ENCODE measurements at regions not wholly inside any gene's neighbourhood (a gene's known extent, or its start where the extent isn't known, plus 50 kb on each side); places are given as distances from the start of the nearest gene placed in this dataset.
"Not testable (repeated sequence)": the region's sequence is repeated elsewhere in the genome, so short reads cannot be mapped to it uniquely, and the experiment has no call there.

- Histone ChIP-seq H3K9me3 (no peaks in the 10 kb centered on the region), H3K27ac (no peak overlapping the region), H3K4me1 (no peaks in the 10 kb centered on the region), H3K27me3 (no peaks in the 10 kb centered on the region), H3K4me3 (no peak overlapping the region), H3K36me3 (no peaks in the 10 kb centered on the region)
- TF ChIP-seq, protein P1, sequence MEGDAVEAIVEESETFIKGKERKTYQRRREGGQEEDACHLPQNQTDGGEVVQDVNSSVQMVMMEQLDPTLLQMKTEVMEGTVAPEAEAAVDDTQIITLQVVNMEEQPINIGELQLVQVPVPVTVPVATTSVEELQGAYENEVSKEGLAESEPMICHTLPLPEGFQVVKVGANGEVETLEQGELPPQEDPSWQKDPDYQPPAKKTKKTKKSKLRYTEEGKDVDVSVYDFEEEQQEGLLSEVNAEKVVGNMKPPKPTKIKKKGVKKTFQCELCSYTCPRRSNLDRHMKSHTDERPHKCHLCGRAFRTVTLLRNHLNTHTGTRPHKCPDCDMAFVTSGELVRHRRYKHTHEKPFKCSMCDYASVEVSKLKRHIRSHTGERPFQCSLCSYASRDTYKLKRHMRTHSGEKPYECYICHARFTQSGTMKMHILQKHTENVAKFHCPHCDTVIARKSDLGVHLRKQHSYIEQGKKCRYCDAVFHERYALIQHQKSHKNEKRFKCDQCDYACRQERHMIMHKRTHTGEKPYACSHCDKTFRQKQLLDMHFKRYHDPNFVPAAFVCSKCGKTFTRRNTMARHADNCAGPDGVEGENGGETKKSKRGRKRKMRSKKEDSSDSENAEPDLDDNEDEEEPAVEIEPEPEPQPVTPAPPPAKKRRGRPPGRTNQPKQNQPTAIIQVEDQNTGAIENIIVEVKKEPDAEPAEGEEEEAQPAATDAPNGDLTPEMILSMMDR (IDR thresholded peaks at IDR 0.05) = no peak
- TF ChIP-seq POLR2AphosphoS5 (IDR thresholded peaks at IDR 0.05) (no peak), POLR2A (IDR thresholded peaks at IDR 0.05) (no peak), EP300 (IDR thresholded peaks at IDR 0.05; ENCODE audit: low read depth) (no peak)
- in situ Hi-C loops (cut with MboI; ENCODE audit: low pct_ligation_motif_present in 1 of 4, low pct_unique_long_range_greater_than_20kb in 1 of 4, low sequenced_read_pairs in 3 of 4) (no loop called here), intact Hi-C loops (cut with DNase I; ENCODE audit: low total_unique reads) (no loop called here)
- no peak for DNase-seq
- 72 to 88% methylated on average over 5 to 6 of the region's 6 CpGs for WGBS, 2 donors (ENCODE audit: low coverage in 1 of 2)
Measured at GRCh38 chr2:224126440-224126839, 87.4 kb upstream of the SERPINE2 start.

DNA sequence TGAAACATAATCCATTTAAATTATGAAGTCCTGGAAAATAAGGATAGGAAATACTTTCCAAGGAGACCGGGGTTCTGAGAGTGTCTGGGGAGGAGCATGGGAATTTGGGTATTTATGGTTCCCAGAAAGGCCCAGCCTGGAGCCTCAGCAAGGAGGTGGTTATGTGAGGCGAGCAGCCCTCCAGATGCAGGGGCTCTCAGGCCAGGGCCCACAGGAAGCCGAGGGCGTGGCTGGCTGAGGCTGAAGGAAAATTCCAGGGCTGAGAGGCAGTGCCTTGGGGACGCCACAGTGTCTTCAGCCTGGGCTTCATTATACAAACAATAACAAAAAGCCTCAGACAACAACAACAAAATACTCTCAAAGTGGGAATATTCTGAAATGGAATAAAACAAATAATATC, 86.9 kb upstream of the SERPINE2 start:
- Histone ChIP-seq H3K9me3 (no peaks in the 10 kb centered on the region), H3K4me3 (no peak overlapping the region), H3K4me1 (no peaks in the 10 kb centered on the region), H3K27ac (no peak overlapping the region), H3K27me3 (no peaks in the 10 kb centered on the region), H3K36me3 (no peaks in the 10 kb centered on the region)
- TF ChIP-seq POLR2AphosphoS5 (IDR thresholded peaks at IDR 0.05) = no peak
- no peak for DNase-seq
- intact Hi-C loops (cut with DNase I; ENCODE audit: low total_unique reads) = no loop called here
- 55 to 82% methylated on average over 3 to 5 of the region's 5 CpGs for WGBS, 2 donors (ENCODE audit: low coverage in 1 of 2)
- in situ Hi-C loops (cut with MboI; ENCODE audit: low pct_ligation_motif_present in 1 of 4, low pct_unique_long_range_greater_than_20kb in 1 of 4, low sequenced_read_pairs in 3 of 4) = no loop called here

DNA sequence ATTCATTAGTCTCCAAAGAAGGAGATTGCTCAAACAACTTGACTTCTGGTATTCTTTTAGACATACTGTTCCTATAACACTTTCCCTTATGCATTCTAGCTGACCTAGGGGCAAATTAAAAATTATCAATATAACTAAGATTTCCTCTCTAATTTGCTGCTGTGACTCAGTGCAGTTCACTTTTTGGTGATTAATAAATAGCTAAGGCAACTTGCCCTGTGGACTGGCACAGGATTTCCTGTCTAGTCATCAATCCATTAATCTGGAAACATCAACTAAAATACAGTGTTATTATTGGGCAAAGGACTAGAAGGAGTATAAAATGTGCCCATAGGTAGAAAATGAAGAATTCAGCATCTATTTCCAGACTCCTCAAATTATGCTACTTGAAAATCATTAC, 83.5 kb upstream of the SERPINE2 start:
- no peaks in the 10 kb centered on the region for H3K4me1 ChIP-seq
- DNase-seq = no peak
- in situ Hi-C loops (cut with MboI; ENCODE audit: low pct_ligation_motif_present in 1 of 4, low pct_unique_long_range_greater_than_20kb in 1 of 4, low sequenced_read_pairs in 3 of 4) (no loop called here), intact Hi-C loops (cut with DNase I; ENCODE audit: low total_unique reads) (no loop called here)
- no peak overlapping the region for H3K4me3 ChIP-seq
- H3K9me3 ChIP-seq = peaks cover 0 to 6% of the 10 kb centered on the region in 2 donors
- H3K27me3 ChIP-seq = no peaks in the 10 kb centered on the region
- no peak overlapping the region for H3K27ac ChIP-seq
- H3K36me3 ChIP-seq = no peaks in the 10 kb centered on the region
- TF ChIP-seq, protein P1 (IDR thresholded peaks at IDR 0.05) = no peak
- TF ChIP-seq EP300 (IDR thresholded peaks at IDR 0.05; ENCODE audit: low read depth) (no peak), POLR2A (IDR thresholded peaks at IDR 0.05) (no peak), POLR2AphosphoS5 (IDR thresholded peaks at IDR 0.05) (no peak)

DNA sequence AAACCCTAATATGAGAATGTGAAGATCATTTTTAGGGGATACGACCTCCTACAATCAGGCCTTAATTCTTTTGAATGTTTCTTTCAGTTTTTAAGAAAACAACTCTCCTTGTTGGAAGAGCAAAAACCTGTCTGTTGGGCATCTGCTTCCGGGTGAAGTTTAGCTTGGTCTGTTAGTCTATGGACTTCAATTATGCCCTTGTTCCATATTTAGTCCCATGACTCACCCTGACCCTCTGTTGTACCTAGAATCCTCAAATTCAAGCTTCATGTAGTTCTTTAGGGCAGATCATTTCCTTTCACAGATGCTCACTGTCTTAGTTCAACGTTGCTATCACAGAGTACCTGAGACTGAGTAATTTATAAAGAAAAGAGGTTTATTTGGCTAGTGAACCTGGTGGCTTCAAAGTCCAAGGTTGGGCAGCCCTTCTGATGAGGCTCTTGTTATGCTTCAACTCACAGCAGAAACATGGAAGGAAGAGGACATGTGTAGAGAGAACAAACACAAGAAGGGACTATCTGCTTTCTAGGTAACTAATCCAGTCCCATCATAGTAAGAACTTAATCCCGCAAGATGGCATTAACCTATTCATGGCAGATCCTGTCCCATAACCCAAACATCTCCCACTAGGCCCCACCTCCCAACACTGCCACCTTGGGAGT, 82.5 kb upstream of the SERPINE2 start:
- H3K9me3 ChIP-seq = peaks cover 0 to 6% of the 10 kb centered on the region in 2 donors
- H3K4me3 ChIP-seq = no peak overlapping the region
- H3K36me3 ChIP-seq = no peaks in the 10 kb centered on the region
- in situ Hi-C loops (cut with MboI; ENCODE audit: low pct_ligation_motif_present in 1 of 4, low pct_unique_long_range_greater_than_20kb in 1 of 4, low sequenced_read_pairs in 3 of 4) (no loop called here), intact Hi-C loops (cut with DNase I; ENCODE audit: low total_unique reads) (no loop called here)
- H3K27me3 ChIP-seq = no peaks in the 10 kb centered on the region
- no peak for DNase-seq
- WGBS, 2 donors (ENCODE audit: low coverage in 1 of 2) = 73 to 77% methylated on average over 4 of the region's 4 CpGs
- no peaks in the 10 kb centered on the region for H3K4me1 ChIP-seq
- no peak overlapping the region for H3K27ac ChIP-seq
- TF ChIP-seq, protein P1 (IDR thresholded peaks at IDR 0.05) = no peak
- TF ChIP-seq POLR2AphosphoS5 (IDR thresholded peaks at IDR 0.05) (no peak), POLR2A (IDR thresholded peaks at IDR 0.05) (no peak), EP300 (IDR thresholded peaks at IDR 0.05; ENCODE audit: low read depth) (no peak)

DNA sequence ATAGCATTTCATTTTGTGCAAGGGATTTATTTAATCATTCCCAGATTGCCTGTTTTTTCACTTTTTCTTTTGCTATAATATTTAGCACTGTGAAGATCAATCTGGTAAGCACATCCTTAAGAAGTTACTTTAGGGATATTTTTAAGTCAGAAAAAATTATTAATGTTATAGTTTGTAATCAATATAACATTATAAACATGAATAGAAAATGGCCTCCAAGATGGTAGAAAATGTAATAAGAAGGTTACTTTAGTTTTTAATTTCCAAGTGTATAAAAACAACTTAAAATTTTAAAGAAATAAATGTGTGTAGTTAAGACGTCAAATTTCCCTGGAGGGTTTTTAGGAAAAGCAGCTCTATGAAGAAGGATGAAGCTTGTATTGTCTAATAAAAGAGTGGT, 81.9 kb upstream of the SERPINE2 start:
- 80 to 91% methylated on average over 1 of the region's 1 CpG for WGBS, 2 donors (ENCODE audit: low coverage in 1 of 2)
- H3K36me3 ChIP-seq = no peaks in the 10 kb centered on the region
- peaks cover 0 to 6% of the 10 kb centered on the region in 2 donors for H3K9me3 ChIP-seq
- no peak overlapping the region for H3K4me3 ChIP-seq
- TF ChIP-seq POLR2AphosphoS5 (IDR thresholded peaks at IDR 0.05) = no peak
- no peak for TF ChIP-seq EP300 (IDR thresholded peaks at IDR 0.05; ENCODE audit: low read depth)
- TF ChIP-seq, protein P1 (IDR thresholded peaks at IDR 0.05) = no peak
- no peak for TF ChIP-seq POLR2A (IDR thresholded peaks at IDR 0.05)
- DNase-seq = no peak
- no peak overlapping the region for H3K27ac ChIP-seq
- intact Hi-C loops (cut with DNase I; ENCODE audit: low total_unique reads) (no loop called here), in situ Hi-C loops (cut with MboI; ENCODE audit: low pct_ligation_motif_present in 1 of 4, low pct_unique_long_range_greater_than_20kb in 1 of 4, low sequenced_read_pairs in 3 of 4) (no loop called here)
- H3K4me1 ChIP-seq = no peaks in the 10 kb centered on the region
- H3K27me3 ChIP-seq = no peaks in the 10 kb centered on the region

GRCh38 chr2:224119846-224120245, 80.8 kb upstream of the SERPINE2 start:
- H3K27ac ChIP-seq; H3K36me3 ChIP-seq; intact Hi-C loops (cut with DNase I; ENCODE audit: low total_unique reads); H3K4me1 ChIP-seq; in situ Hi-C loops (cut with MboI; ENCODE audit: low pct_ligation_motif_present in 1 of 4, low pct_unique_long_range_greater_than_20kb in 1 of 4, low sequenced_read_pairs in 3 of 4); H3K27me3 ChIP-seq; H3K9me3 ChIP-seq; H3K4me3 ChIP-seq; DNase-seq: not testable (repeated sequence)
- WGBS, 2 donors (ENCODE audit: low coverage in 1 of 2) = 81 to 89% methylated on average over 1 of the region's 1 CpG

Measured in transverse colon (tissue), 4 donors.